DOHH2 (cell line): ENCODE measurements at regions not wholly inside any gene's neighbourhood (a gene's known extent, or its start where the extent isn't known, plus 50 kb on each side); places are given as distances from the start of the nearest gene placed in this dataset.

Experiments used
- CTCF ChIP-seq: fragments of 200-600 bp; sonication (generic); IDR thresholded peaks from one replicate; pipeline ENCODE4 v1.5.1; 2014; ENCODE audit warnings: antibody characterized with exemption, mild to moderate bottlenecking, low read depth, low read length; ENCODE audit not compliant: poor library complexity, severe bottlenecking
- EZH2phosphoT487 ChIP-seq: fragments of 200-600 bp; sonication (generic); IDR thresholded peaks from 2 replicates; pipeline ENCODE4 v1.6.1; 2017; ENCODE audit warnings: borderline replicate concordance, mild to moderate bottlenecking, antibody characterized with exemption, low read length, moderate library complexity, mixed read lengths

DNA sequence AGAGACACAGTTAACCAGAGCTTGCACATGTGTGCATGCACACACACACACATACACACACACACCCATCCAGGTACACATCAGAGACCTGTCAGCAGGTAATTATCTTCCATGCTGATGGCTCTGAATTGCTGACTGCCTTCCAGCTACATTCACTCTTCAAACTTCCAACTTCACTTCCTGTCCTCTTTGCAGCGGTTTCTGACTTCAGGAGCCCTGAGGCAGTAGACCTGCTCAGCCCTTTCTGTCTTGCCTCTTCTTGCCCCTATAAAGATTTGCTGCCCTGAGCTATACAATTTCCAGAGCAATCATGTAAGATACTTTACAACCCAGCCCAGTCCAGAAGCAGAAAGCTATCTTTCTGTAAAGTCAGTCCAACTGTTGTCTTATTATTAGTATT is 310.2 kb downstream of the FGFR2 start:
- no peak for TF ChIP-seq CTCF
- TF ChIP-seq EZH2phosphoT487 = no peak
